GM12873 (cell line): ENCODE measurements at regions not wholly inside any gene's neighbourhood (a gene's known extent, or its start where the extent isn't known, plus 50 kb on each side); places are given as distances from the start of the nearest gene placed in this dataset.

Experiments used
- TF ChIP-seq, protein P1 (sequence below): IDR thresholded peaks from 2 replicates; pipeline ENCODE4 v1.5.1; 2012; ENCODE audit warnings: low read depth, mild to moderate bottlenecking, moderate library complexity, low read length, control low read depth; ENCODE audit not compliant: insufficient read depth; ENCODE audit errors: missing control alignments

GRCh38 chr1:166377896-166378295, 211.1 kb upstream of the FAM78B start:
- TF ChIP-seq, protein P1, sequence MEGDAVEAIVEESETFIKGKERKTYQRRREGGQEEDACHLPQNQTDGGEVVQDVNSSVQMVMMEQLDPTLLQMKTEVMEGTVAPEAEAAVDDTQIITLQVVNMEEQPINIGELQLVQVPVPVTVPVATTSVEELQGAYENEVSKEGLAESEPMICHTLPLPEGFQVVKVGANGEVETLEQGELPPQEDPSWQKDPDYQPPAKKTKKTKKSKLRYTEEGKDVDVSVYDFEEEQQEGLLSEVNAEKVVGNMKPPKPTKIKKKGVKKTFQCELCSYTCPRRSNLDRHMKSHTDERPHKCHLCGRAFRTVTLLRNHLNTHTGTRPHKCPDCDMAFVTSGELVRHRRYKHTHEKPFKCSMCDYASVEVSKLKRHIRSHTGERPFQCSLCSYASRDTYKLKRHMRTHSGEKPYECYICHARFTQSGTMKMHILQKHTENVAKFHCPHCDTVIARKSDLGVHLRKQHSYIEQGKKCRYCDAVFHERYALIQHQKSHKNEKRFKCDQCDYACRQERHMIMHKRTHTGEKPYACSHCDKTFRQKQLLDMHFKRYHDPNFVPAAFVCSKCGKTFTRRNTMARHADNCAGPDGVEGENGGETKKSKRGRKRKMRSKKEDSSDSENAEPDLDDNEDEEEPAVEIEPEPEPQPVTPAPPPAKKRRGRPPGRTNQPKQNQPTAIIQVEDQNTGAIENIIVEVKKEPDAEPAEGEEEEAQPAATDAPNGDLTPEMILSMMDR = no peak

DNA sequence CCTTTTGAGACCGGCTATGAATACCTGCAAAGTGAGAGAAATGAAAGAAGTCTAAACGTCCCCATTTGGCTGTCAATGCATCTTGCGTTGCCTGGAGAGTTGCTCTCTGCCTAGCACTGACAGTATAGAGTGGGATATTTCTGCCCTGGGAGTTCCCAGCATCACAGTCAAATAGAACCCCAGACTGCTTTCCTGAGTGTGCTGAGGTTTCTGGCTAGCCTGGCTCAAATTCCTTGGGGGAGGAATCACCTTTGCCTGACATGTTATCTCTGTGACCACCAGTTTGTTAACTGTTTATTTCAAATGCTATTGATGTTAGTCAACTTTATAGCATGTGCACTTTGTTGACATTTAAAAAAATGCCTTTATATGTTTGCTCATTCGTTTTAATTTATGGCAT, 212.0 kb upstream of the FAM78B start:
- TF ChIP-seq, protein P1 = no peak

- TF ChIP-seq, protein P1 = no peak
Measured at GRCh38 chr1:166379447-166379846, 212.6 kb upstream of the FAM78B start.

DNA sequence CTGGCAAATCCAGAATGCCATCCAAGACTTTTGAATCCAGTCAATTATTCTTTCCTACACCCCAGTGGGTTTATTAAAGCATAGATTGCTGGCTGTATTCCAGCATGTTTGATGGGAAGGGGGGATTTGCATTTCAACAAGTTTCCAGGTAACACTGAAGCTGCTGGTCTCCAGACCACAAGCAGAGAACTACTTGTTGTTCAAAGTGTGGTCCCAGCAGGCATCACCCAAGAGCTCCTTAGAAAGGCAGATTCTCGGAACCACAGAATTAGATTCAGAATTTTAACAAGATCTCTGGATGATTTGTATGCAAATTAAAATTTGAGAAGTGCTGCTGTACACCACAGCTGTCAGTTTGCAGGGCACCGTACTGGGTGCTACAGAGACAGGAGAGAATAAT, 216.3 kb upstream of the FAM78B start:
- TF ChIP-seq, protein P1 = no peak

- TF ChIP-seq, protein P1 = no peak
Measured at GRCh38 chr1:166383635-166384346, 217.0 kb upstream of the FAM78B start.

GRCh38 chr1:166384948-166385347, 218.1 kb upstream of the FAM78B start:
- TF ChIP-seq, protein P1 = no peak

DNA sequence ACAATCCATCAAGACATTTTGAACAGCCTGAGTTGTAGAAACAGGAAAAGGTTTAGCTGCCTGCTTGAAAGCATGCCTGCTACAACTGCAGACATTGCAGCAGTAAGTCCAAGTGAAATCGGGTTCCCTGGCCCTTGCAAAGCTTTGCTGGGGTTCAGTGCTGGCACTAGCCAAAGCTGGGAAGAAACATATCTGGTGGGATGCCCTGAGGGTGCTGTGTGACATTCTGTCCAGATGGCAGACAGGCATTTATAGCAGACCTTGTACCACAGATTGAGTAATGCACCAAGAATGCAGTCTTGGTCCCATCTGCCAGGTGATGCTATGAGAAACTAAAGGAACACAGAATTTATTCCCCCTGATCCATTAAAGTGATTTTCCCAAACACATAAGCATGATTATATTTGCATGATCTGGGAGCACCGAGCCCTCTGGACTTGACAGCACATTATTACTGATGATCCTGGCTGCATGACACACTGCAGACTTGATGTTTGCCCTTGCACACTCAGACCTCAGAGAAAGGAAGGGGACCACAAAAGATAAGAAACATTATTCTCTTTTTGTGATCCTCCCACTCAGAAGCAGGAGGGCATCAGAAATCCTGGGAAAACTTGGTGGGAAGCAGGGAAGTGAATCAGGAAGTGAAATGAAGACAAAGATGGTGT, 223.7 kb upstream of the FAM78B start:
- TF ChIP-seq, protein P1 = no peak
